GM23338 (cell line): ENCODE measurements at regions not wholly inside any gene's neighbourhood (a gene's known extent, or its start where the extent isn't known, plus 50 kb on each side); places are given as distances from the start of the nearest gene placed in this dataset.

Experiments
- ATAC-seq: fragments of 200-7000 bp; cut with Tn5 transposase; 3 replicates; pipeline ENCODE4 v1.9.1; 2020
- DNase-seq: peaks from one replicate; pipeline ENCODE4 v3.0.0-alpha.2; 2015; ENCODE audit warnings: low spot score
- H2AFZ ChIP-seq: fragments of 200-600 bp; sonication (generic); 2 replicates; pipeline ENCODE4 v1.8.0; 2016; ENCODE audit warnings: antibody characterized with exemption, mild to moderate bottlenecking, moderate library complexity
- H3F3A ChIP-seq: fragments of 200-600 bp; sonication (generic); replicated peaks from 2 replicates; pipeline ENCODE4 v1.8.0; 2017; ENCODE audit warnings: antibody characterized with exemption, mixed run types, low read depth
- H3K27ac ChIP-seq: fragments of 200-600 bp; sonication (generic); 2 replicates; pipeline ENCODE4 v1.6.1; 2016; ENCODE audit warnings: low read depth
- H3K27me3 ChIP-seq: fragments of 200-600 bp; sonication (generic); 2 replicates; pipeline ENCODE4 v1.8.0; 2016; ENCODE audit warnings: mild to moderate bottlenecking, mixed run types, moderate library complexity; ENCODE audit not compliant: insufficient read depth
- H3K36me3 ChIP-seq: fragments of 200-600 bp; sonication (generic); 2 replicates; pipeline ENCODE4 v1.8.0; 2016; ENCODE audit warnings: mild to moderate bottlenecking; ENCODE audit not compliant: insufficient read depth
- H3K4me1 ChIP-seq: fragments of 200-600 bp; sonication (generic); 2 replicates; pipeline ENCODE4 v1.8.0; 2016; ENCODE audit warnings: mild to moderate bottlenecking, moderate library complexity; ENCODE audit not compliant: insufficient read depth
- H3K4me2 ChIP-seq: fragments of 200-600 bp; sonication (generic); 2 replicates; pipeline ENCODE4 v1.7.1; 2017; ENCODE audit warnings: mixed run types
- H3K4me3 ChIP-seq: fragments of 200-600 bp; sonication (generic); 2 replicates; pipeline ENCODE4 v1.6.1; 2016; ENCODE audit warnings: mixed run types
- H3K79me2 ChIP-seq: fragments of 200-600 bp; sonication (generic); replicated peaks from 2 replicates; pipeline ENCODE4 v1.8.0; 2017; ENCODE audit warnings: mild to moderate bottlenecking; ENCODE audit not compliant: insufficient read depth
- H3K9me2 ChIP-seq: fragments of 200-600 bp; sonication (generic); 2 replicates; pipeline ENCODE4 v1.8.0; 2017; ENCODE audit not compliant: insufficient read depth
- H4K20me1 ChIP-seq: fragments of 200-600 bp; sonication (generic); replicated peaks from 2 replicates; pipeline ENCODE4 v1.8.0; 2017; ENCODE audit warnings: mild to moderate bottlenecking; ENCODE audit not compliant: insufficient read depth
- H3K27ac Mint-ChIP-seq: 2 replicates; pipeline ENCODE4 v1.8.0; 2020; ENCODE audit warnings: inconsistent platforms, mild to moderate bottlenecking, moderate library complexity, mixed read lengths
- H3K27me3 Mint-ChIP-seq: 3 replicates; pipeline ENCODE4 v1.8.0; 2022; ENCODE audit warnings: low read depth, mild to moderate bottlenecking, moderate library complexity, mixed read lengths, inconsistent platforms; ENCODE audit not compliant: insufficient read depth, poor library complexity
- H3K36me3 Mint-ChIP-seq: 3 replicates; pipeline ENCODE4 v1.8.0; 2021; ENCODE audit warnings: low read depth, mild to moderate bottlenecking, inconsistent platforms, moderate library complexity, mixed read lengths
- H3K4me1 Mint-ChIP-seq: 3 replicates; pipeline ENCODE4 v1.8.0; 2020; ENCODE audit warnings: mild to moderate bottlenecking, inconsistent platforms, mixed read lengths
- H3K4me3 Mint-ChIP-seq: 3 replicates; pipeline ENCODE4 v1.8.0; 2021; ENCODE audit warnings: moderate library complexity, mild to moderate bottlenecking, inconsistent platforms, mixed read lengths
- H3K9me3 Mint-ChIP-seq: 3 replicates; pipeline ENCODE4 v1.8.0; 2020; ENCODE audit warnings: moderate library complexity, mild to moderate bottlenecking, inconsistent platforms, mixed read lengths
- CREB1 ChIP-seq: fragments of 250-450 bp; sonication (Bioruptor Pico); IDR thresholded peaks from 2 replicates; pipeline ENCODE4 v1.5.0; 2020; ENCODE audit warnings: low read depth, mild to moderate bottlenecking, moderate library complexity
- CTCF ChIP-seq, 2 experiments: fragments of 200-600 bp in 1 of 2; sonication (generic) in 1 of 2; conservative IDR thresholded peaks; 2 replicates each; pipeline versions ENCODE4 v1.5.1 to v1.6.1; 2016 to 2017; ENCODE audit warnings: antibody characterized with exemption in 2 of 2, low read depth in 2 of 2, mild to moderate bottlenecking in 2 of 2, moderate library complexity in 1 of 2
- ETS1 ChIP-seq: IDR thresholded peaks from 2 replicates; pipeline ENCODE4 v1.6.1; 2016; ENCODE audit warnings: antibody characterized with exemption
- EZH2phosphoT487 ChIP-seq: fragments of 200-600 bp; sonication (generic); IDR thresholded peaks from one replicate; pipeline ENCODE4 v1.8.1; 2018; ENCODE audit warnings: antibody characterized with exemption; ENCODE audit not compliant: unreplicated experiment
- JUNB ChIP-seq: IDR thresholded peaks from one replicate; pipeline ENCODE4 v1.6.1; 2016; ENCODE audit warnings: antibody characterized with exemption; ENCODE audit not compliant: unreplicated experiment
- POLR2AphosphoS5 ChIP-seq: IDR thresholded peaks from 2 replicates; pipeline ENCODE4 v1.6.1; 2016; ENCODE audit warnings: antibody characterized with exemption, low read depth
- REST ChIP-seq: IDR thresholded peaks from one replicate; pipeline ENCODE4 v1.6.1; 2018; ENCODE audit warnings: antibody characterized with exemption; ENCODE audit not compliant: unreplicated experiment
- STAT1 ChIP-seq: IDR thresholded peaks from one replicate; pipeline ENCODE4 v1.6.1; 2016; ENCODE audit warnings: antibody characterized with exemption; ENCODE audit not compliant: unreplicated experiment

GRCh38 chrX:115713460-115713859 lies 152.5 kb downstream of the PLS3 start:
- Histone ChIP-seq H3K9me2 (no peaks in the 10 kb centered on the region), H3K79me2 (no peaks in the 10 kb centered on the region), H2AFZ (no peak overlapping the region), H3K27me3 (no peaks in the 10 kb centered on the region), H3K27ac (no peak overlapping the region), H4K20me1 (no peaks in the 10 kb centered on the region), H3F3A (no peaks in the 10 kb centered on the region), H3K36me3 (no peaks in the 10 kb centered on the region), H3K4me2 (no peak overlapping the region), H3K4me1 (peaks cover 6% of the 10 kb centered on the region), H3K4me3 (no peak overlapping the region)
- DNase-seq (no peak), ATAC-seq (no peak)
- Mint-ChIP-seq H3K9me3 (no peaks in the 10 kb centered on the region), H3K4me3 (no peak overlapping the region), H3K27ac (no peak overlapping the region), H3K36me3 (no peaks in the 10 kb centered on the region), H3K4me1 (peaks cover 8% of the 10 kb centered on the region), H3K27me3 (no peaks in the 10 kb centered on the region)
- TF ChIP-seq STAT1 (no peak), CREB1 (CRISPR knock-in tag) (no peak), ETS1 (no peak), REST (no peak)

- Histone ChIP-seq H4K20me1 (no peaks in the 10 kb centered on the region), H3K79me2 (no peaks in the 10 kb centered on the region), H3K4me2 (no peak overlapping the region), H3K36me3 (no peaks in the 10 kb centered on the region), H3K4me1 (peaks cover 4% of the 10 kb centered on the region; the same call in 1 of the 2 replicates), H2AFZ (no peak overlapping the region), H3K27me3 (no peaks in the 10 kb centered on the region), H3F3A (no peaks in the 10 kb centered on the region), H3K4me3 (no peak overlapping the region), H3K9me2 (no peaks in the 10 kb centered on the region), H3K27ac (no peak overlapping the region)
- no peaks in the 10 kb centered on the region for H3K9me3 Mint-ChIP-seq
- DNase-seq: no peak
- no peak overlapping the region for H3K4me3 Mint-ChIP-seq
- H3K27ac Mint-ChIP-seq: no peak overlapping the region
- no peak for ATAC-seq
- H3K27me3 Mint-ChIP-seq: no peaks in the 10 kb centered on the region
- peaks cover 4% of the 10 kb centered on the region; the same call in 2 of the 3 replicates for H3K4me1 Mint-ChIP-seq
- no peaks in the 10 kb centered on the region for H3K36me3 Mint-ChIP-seq
- no peak for TF ChIP-seq CREB1 (CRISPR knock-in tag)
- no peak for TF ChIP-seq REST
- TF ChIP-seq JUNB: no peak
- no peak for TF ChIP-seq CTCF (conservative IDR thresholded peaks at IDR 0.05; ENCODE audit: low read depth in 2 of 2)
- TF ChIP-seq POLR2AphosphoS5: no peak
- no peak for TF ChIP-seq EZH2phosphoT487
- no peak for TF ChIP-seq STAT1
These were observed 158.2 kb downstream of the PLS3 start for GRCh38 chrX:115719171-115719570.
